ENCODE measurements at regions not wholly inside any gene's neighbourhood (a gene's known extent, or its start where the extent isn't known, plus 50 kb on each side); places are given as distances from the start of the nearest gene placed in this dataset.

GRCh38 chr3:158906749-158907148 lies 104.9 kb downstream of the MFSD1 start:
- TF ChIP-seq CTCF (conservative IDR thresholded peaks at IDR 0.05; ENCODE audit: low read depth in 2 of 2) (no peak), EZH2phosphoT487 (IDR thresholded peaks at IDR 0.05; ENCODE audit: unreplicated experiment) (no peak)
